HepG2 (cell line): ENCODE measurements at regions not wholly inside any gene's neighbourhood (a gene's known extent, or its start where the extent isn't known, plus 50 kb on each side); places are given as distances from the start of the nearest gene placed in this dataset.

Experiments used
- DNMT3B ChIP-seq: conservative IDR thresholded peaks from 2 replicates; pipeline ENCODE4 v1.6.1; 2016; ENCODE audit warnings: missing biosample characterization, control low read depth
- HOXD1 ChIP-seq: sonication (generic); formaldehyde crosslinking; IDR thresholded peaks from 2 replicates; pipeline ENCODE4 v1.5.0; 2020; ENCODE audit warnings: missing genetic modification reagents
- KAT8 ChIP-seq: IDR thresholded peaks from 2 replicates; pipeline ENCODE4 v1.6.1; 2016; ENCODE audit warnings: missing genetic modification reagents, missing compliant biosample characterization
- PRMT3 ChIP-seq: sonication (generic); formaldehyde crosslinking; IDR thresholded peaks from 2 replicates; pipeline ENCODE4 v1.8.1; 2022; ENCODE audit warnings: low read depth, mild to moderate bottlenecking, moderate library complexity, missing genetic modification reagents, borderline replicate concordance
- SALL1 ChIP-seq: sonication (generic); formaldehyde crosslinking; IDR thresholded peaks from 2 replicates; pipeline ENCODE4 v1.8.0; 2022; ENCODE audit warnings: mild to moderate bottlenecking, missing genetic modification reagents
- SOX6 ChIP-seq, 2 experiments: fragments of 450-650 bp in 1 of 2; sonication (generic) in 1 of 2; formaldehyde crosslinking in 1 of 2; IDR thresholded peaks; 2 replicates each; pipeline versions ENCODE4 v1.4.0 to v1.6.1; 2017 to 2020; ENCODE audit warnings: antibody characterized with exemption in 1 of 2, mild to moderate bottlenecking in 1 of 2, missing genetic modification reagents in 1 of 2
- TCF7L2 ChIP-seq: IDR thresholded peaks from 2 replicates; pipeline ENCODE4 v1.6.1; 2011; ENCODE audit warnings: mild to moderate bottlenecking, low read depth, low read length, moderate library complexity
- ZIK1 ChIP-seq: sonication (generic); formaldehyde crosslinking; IDR thresholded peaks from 2 replicates; pipeline ENCODE4 v1.5.0; 2020; ENCODE audit warnings: mild to moderate bottlenecking, low read depth, missing genetic modification reagents, borderline replicate concordance
- ZNF230 ChIP-seq: sonication (generic); formaldehyde crosslinking; IDR thresholded peaks from 2 replicates; pipeline ENCODE4 v1.4.0; 2020; ENCODE audit warnings: mild to moderate bottlenecking, missing genetic modification reagents
- ZNF263 ChIP-seq: sonication (generic); formaldehyde crosslinking; IDR thresholded peaks from 2 replicates; pipeline ENCODE4 v1.4.0; 2020; ENCODE audit warnings: missing genetic modification reagents
- ZNF550 ChIP-seq: sonication (generic); formaldehyde crosslinking; IDR thresholded peaks from 2 replicates; pipeline ENCODE4 v1.4.0; 2020; ENCODE audit warnings: mild to moderate bottlenecking, missing genetic modification reagents, borderline replicate concordance
- TF ChIP-seq, protein P1 (sequence below): sonication (generic); formaldehyde crosslinking; IDR thresholded peaks from 2 replicates; pipeline ENCODE4 v1.9.0; 2021; ENCODE audit warnings: mild to moderate bottlenecking, missing genetic modification reagents
- TF ChIP-seq, protein P2 (sequence below): sonication (generic); formaldehyde crosslinking; IDR thresholded peaks from 2 replicates; pipeline ENCODE4 v1.4.0; 2020; ENCODE audit warnings: mild to moderate bottlenecking, missing genetic modification reagents
- TF ChIP-seq, protein P3 (sequence below): sonication (generic); formaldehyde crosslinking; IDR thresholded peaks from 2 replicates; pipeline ENCODE4 v1.9.0; 2021; ENCODE audit warnings: missing genetic modification reagents, borderline replicate concordance

DNA sequence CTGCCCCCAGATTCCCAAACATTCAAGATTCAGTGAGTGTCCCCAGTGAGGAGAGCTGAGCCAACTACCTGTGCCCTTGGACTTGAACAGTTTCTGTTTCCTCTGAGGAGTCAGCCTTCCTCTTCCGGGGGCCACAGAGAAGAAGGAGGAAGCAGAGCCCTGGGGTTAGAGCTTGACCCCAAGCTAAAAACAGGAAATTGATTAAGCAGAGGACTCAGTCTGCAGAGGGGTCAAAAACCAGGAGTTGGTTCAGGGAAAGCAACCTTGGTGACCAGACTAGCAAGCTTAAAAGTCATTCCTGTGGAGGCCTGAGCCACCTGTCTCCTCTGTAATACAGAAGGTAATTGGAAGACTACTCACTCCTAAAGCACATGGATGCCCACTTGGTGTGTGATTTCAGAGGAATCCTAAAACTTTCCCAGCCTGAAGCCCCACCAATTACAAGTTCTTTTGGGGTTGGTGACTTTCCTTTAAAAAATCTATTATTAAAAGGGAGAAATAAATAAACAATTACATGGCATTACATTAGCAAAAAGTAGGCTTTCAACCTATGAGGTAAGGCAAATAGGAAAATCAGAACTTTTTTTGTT is 64.2 kb upstream of the SELENOP start (continued):
- TF ChIP-seq, protein P1, sequence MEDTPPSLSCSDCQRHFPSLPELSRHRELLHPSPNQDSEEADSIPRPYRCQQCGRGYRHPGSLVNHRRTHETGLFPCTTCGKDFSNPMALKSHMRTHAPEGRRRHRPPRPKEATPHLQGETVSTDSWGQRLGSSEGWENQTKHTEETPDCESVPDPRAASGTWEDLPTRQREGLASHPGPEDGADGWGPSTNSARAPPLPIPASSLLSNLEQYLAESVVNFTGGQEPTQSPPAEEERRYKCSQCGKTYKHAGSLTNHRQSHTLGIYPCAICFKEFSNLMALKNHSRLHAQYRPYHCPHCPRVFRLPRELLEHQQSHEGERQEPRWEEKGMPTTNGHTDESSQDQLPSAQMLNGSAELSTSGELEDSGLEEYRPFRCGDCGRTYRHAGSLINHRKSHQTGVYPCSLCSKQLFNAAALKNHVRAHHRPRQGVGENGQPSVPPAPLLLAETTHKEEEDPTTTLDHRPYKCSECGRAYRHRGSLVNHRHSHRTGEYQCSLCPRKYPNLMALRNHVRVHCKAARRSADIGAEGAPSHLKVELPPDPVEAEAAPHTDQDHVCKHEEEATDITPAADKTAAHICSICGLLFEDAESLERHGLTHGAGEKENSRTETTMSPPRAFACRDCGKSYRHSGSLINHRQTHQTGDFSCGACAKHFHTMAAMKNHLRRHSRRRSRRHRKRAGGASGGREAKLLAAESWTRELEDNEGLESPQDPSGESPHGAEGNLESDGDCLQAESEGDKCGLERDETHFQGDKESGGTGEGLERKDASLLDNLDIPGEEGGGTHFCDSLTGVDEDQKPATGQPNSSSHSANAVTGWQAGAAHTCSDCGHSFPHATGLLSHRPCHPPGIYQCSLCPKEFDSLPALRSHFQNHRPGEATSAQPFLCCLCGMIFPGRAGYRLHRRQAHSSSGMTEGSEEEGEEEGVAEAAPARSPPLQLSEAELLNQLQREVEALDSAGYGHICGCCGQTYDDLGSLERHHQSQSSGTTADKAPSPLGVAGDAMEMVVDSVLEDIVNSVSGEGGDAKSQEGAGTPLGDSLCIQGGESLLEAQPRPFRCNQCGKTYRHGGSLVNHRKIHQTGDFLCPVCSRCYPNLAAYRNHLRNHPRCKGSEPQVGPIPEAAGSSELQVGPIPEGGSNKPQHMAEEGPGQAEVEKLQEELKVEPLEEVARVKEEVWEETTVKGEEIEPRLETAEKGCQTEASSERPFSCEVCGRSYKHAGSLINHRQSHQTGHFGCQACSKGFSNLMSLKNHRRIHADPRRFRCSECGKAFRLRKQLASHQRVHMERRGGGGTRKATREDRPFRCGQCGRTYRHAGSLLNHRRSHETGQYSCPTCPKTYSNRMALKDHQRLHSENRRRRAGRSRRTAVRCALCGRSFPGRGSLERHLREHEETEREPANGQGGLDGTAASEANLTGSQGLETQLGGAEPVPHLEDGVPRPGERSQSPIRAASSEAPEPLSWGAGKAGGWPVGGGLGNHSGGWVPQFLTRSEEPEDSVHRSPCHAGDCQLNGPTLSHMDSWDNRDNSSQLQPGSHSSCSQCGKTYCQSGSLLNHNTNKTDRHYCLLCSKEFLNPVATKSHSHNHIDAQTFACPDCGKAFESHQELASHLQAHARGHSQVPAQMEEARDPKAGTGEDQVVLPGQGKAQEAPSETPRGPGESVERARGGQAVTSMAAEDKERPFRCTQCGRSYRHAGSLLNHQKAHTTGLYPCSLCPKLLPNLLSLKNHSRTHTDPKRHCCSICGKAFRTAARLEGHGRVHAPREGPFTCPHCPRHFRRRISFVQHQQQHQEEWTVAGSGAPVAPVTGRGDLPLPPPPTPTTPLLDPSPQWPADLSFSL (CRISPR knock-in tag) = no peak
- no peak for TF ChIP-seq HOXD1
- TF ChIP-seq ZNF550 = no peak
- 0 out of 2 replicates have a peak, but pooled peaks have one; percentile 13 for TF ChIP-seq ZNF263 (CRISPR knock-in tag)
- peak; percentile 97 for TF ChIP-seq SALL1 (CRISPR knock-in tag)
- no peak for TF ChIP-seq TCF7L2
- TF ChIP-seq, protein P2, sequence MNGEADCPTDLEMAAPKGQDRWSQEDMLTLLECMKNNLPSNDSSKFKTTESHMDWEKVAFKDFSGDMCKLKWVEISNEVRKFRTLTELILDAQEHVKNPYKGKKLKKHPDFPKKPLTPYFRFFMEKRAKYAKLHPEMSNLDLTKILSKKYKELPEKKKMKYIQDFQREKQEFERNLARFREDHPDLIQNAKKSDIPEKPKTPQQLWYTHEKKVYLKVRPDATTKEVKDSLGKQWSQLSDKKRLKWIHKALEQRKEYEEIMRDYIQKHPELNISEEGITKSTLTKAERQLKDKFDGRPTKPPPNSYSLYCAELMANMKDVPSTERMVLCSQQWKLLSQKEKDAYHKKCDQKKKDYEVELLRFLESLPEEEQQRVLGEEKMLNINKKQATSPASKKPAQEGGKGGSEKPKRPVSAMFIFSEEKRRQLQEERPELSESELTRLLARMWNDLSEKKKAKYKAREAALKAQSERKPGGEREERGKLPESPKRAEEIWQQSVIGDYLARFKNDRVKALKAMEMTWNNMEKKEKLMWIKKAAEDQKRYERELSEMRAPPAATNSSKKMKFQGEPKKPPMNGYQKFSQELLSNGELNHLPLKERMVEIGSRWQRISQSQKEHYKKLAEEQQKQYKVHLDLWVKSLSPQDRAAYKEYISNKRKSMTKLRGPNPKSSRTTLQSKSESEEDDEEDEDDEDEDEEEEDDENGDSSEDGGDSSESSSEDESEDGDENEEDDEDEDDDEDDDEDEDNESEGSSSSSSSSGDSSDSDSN (CRISPR knock-in tag) = 0 out of 2 replicates have a peak, but pooled peaks have one; percentile 20
- TF ChIP-seq KAT8 = peak; percentile 34
- TF ChIP-seq, protein P3, sequence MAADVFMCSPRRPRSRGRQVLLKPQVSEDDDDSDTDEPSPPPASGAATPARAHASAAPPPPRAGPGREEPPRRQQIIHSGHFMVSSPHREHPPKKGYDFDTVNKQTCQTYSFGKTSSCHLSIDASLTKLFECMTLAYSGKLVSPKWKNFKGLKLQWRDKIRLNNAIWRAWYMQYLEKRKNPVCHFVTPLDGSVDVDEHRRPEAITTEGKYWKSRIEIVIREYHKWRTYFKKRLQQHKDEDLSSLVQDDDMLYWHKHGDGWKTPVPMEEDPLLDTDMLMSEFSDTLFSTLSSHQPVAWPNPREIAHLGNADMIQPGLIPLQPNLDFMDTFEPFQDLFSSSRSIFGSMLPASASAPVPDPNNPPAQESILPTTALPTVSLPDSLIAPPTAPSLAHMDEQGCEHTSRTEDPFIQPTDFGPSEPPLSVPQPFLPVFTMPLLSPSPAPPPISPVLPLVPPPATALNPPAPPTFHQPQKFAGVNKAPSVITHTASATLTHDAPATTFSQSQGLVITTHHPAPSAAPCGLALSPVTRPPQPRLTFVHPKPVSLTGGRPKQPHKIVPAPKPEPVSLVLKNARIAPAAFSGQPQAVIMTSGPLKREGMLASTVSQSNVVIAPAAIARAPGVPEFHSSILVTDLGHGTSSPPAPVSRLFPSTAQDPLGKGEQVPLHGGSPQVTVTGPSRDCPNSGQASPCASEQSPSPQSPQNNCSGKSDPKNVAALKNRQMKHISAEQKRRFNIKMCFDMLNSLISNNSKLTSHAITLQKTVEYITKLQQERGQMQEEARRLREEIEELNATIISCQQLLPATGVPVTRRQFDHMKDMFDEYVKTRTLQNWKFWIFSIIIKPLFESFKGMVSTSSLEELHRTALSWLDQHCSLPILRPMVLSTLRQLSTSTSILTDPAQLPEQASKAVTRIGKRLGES (CRISPR knock-in tag) = no peak; the same call in 1 of the 2 replicates
- TF ChIP-seq SOX6 (IDR thresholded peaks at IDR 0.05) = no peak
- TF ChIP-seq SOX6 (CRISPR knock-in tag; IDR thresholded peaks at IDR 0.05) = peak; percentile 66
- no peak for TF ChIP-seq PRMT3
- no peak for TF ChIP-seq DNMT3B (CRISPR knock-in tag)
- TF ChIP-seq ZNF230 (CRISPR knock-in tag) = 0 out of 2 replicates have a peak, but pooled peaks have one; percentile 5
- no peak for TF ChIP-seq ZIK1 (CRISPR knock-in tag)
